DND-41 (cell line): ENCODE measurements at regions not wholly inside any gene's neighbourhood (a gene's known extent, or its start where the extent isn't known, plus 50 kb on each side); places are given as distances from the start of the nearest gene placed in this dataset.

Experiments used
- CTCF ChIP-seq: IDR thresholded peaks from 2 replicates; pipeline ENCODE4 v1.5.1; 2012; ENCODE audit warnings: borderline replicate concordance, low read length, moderate library complexity, mild to moderate bottlenecking; ENCODE audit not compliant: poor library complexity, severe bottlenecking; ENCODE audit errors: extremely low read depth
- EZH2 ChIP-seq: IDR thresholded peaks from 3 replicates; pipeline ENCODE4 v1.6.1; 2012; ENCODE audit warnings: borderline replicate concordance, low read depth, mild to moderate bottlenecking, moderate library complexity, low read length, inconsistent platforms; ENCODE audit not compliant: severe bottlenecking

- TF ChIP-seq CTCF (no peak), EZH2 (no peak)
These were observed 150.2 kb downstream of the ACTBL2 start for GRCh38 chr5:57332361-57332760.
